Tibial nerve (tissue), 4 donors: ENCODE measurements at regions not wholly inside any gene's neighbourhood (a gene's known extent, or its start where the extent isn't known, plus 50 kb on each side); places are given as distances from the start of the nearest gene placed in this dataset.

Source experiments
- DNase-seq, 2 donors: peaks; one replicate each; pipeline ENCODE4 v3.0.0-alpha.2; 2019; ENCODE audit warnings: low spot score in 2 of 2
- H3K27ac ChIP-seq, 4 donors: fragments of 200-600 bp; sonication (generic) in 3 of 4; one replicate each; pipeline ENCODE4 v1.5.1; 2017 to 2019; ENCODE audit warnings: mild to moderate bottlenecking in 1 of 4
- H3K27me3 ChIP-seq, 2 donors: fragments of 200-600 bp; sonication (generic) in 1 of 2; one replicate each; pipeline versions ENCODE4 v1.5.1 to v1.6.0; 2017 to 2019
- H3K36me3 ChIP-seq, 3 donors: fragments of 200-600 bp; sonication (generic); one replicate each; pipeline ENCODE4 v1.5.1; 2018 to 2019
- H3K4me1 ChIP-seq, 4 donors: fragments of 200-600 bp; sonication (generic) in 3 of 4; one replicate each; pipeline ENCODE4 v1.5.1; 2017 to 2019
- H3K4me3 ChIP-seq, 4 donors: fragments of 200-600 bp; sonication (generic) in 3 of 4; one replicate each; pipeline ENCODE4 v1.5.1; 2017 to 2019; ENCODE audit warnings: mild to moderate bottlenecking in 1 of 4, moderate library complexity in 1 of 4
- H3K9me3 ChIP-seq, 4 donors: fragments of 200-600 bp; sonication (generic) in 3 of 4; one replicate each; pipeline ENCODE4 v1.5.1; 2017 to 2019
- EP300 ChIP-seq, 2 donors: sonication (generic); formaldehyde crosslinking; IDR thresholded peaks; one replicate each; pipeline ENCODE4 v1.6.1; 2017; ENCODE audit warnings: antibody characterized with exemption in 2 of 2, mild to moderate bottlenecking in 1 of 2
- POLR2A ChIP-seq, 2 donors: fragments of 450-650 bp; IDR thresholded peaks; one replicate each; pipeline ENCODE4 v1.6.1; 2017; ENCODE audit warnings: antibody characterized with exemption in 2 of 2, mild to moderate bottlenecking in 2 of 2, moderate library complexity in 2 of 2
- WGBS, 2 donors: methylation state at CpG; one replicate each; pipeline ENCODE4 v1.1.5; 2018; 5-methylcytosine and 5-hydroxymethylcytosine counted together
- TF ChIP-seq, protein P1 (sequence below), 5 experiments: fragments of 200-600 bp in 3 of 5; fragments of 450-650 bp in 2 of 5; sonication (generic) in 3 of 5; IDR thresholded peaks; one replicate each; pipeline ENCODE4 v1.5.1; 2016 to 2019; ENCODE audit warnings: antibody characterized with exemption in 5 of 5, mild to moderate bottlenecking in 3 of 5, moderate library complexity in 2 of 5

DNA sequence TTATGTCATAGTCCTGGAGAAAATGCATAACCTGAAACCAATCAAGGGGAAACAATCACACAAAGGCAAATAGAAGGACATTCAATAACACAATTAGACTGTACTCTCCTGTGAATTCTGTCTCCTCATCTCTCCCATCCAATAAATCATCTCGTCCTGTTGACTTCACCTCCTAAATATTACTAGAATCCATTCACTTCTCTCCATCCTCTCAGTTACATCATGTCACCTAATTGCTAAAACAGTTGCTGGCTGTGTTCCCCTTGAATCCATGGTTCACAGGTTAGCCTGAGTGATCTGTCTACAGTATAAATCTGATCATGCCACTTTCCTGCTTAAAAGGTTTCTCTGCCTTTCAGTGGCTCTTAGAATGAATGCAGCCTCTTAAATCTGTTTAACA lies 220.2 kb downstream of the TGFB2 start:
- no peaks in the 10 kb centered on the region for H3K4me1 ChIP-seq
- 85 to 86% methylated on average over 1 of the region's 1 CpG for WGBS, 2 donors
- H3K27me3 ChIP-seq: no peaks in the 10 kb centered on the region
- no peak overlapping the region for H3K27ac ChIP-seq
- no peaks in the 10 kb centered on the region for H3K9me3 ChIP-seq
- no peaks in the 10 kb centered on the region for H3K36me3 ChIP-seq
- no peak overlapping the region for H3K4me3 ChIP-seq
- DNase-seq: no peak
- TF ChIP-seq, protein P1, sequence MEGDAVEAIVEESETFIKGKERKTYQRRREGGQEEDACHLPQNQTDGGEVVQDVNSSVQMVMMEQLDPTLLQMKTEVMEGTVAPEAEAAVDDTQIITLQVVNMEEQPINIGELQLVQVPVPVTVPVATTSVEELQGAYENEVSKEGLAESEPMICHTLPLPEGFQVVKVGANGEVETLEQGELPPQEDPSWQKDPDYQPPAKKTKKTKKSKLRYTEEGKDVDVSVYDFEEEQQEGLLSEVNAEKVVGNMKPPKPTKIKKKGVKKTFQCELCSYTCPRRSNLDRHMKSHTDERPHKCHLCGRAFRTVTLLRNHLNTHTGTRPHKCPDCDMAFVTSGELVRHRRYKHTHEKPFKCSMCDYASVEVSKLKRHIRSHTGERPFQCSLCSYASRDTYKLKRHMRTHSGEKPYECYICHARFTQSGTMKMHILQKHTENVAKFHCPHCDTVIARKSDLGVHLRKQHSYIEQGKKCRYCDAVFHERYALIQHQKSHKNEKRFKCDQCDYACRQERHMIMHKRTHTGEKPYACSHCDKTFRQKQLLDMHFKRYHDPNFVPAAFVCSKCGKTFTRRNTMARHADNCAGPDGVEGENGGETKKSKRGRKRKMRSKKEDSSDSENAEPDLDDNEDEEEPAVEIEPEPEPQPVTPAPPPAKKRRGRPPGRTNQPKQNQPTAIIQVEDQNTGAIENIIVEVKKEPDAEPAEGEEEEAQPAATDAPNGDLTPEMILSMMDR (IDR thresholded peaks at IDR 0.05): no peak
- TF ChIP-seq EP300 (IDR thresholded peaks at IDR 0.05) (no peak), POLR2A (IDR thresholded peaks at IDR 0.05) (no peak)

DNA sequence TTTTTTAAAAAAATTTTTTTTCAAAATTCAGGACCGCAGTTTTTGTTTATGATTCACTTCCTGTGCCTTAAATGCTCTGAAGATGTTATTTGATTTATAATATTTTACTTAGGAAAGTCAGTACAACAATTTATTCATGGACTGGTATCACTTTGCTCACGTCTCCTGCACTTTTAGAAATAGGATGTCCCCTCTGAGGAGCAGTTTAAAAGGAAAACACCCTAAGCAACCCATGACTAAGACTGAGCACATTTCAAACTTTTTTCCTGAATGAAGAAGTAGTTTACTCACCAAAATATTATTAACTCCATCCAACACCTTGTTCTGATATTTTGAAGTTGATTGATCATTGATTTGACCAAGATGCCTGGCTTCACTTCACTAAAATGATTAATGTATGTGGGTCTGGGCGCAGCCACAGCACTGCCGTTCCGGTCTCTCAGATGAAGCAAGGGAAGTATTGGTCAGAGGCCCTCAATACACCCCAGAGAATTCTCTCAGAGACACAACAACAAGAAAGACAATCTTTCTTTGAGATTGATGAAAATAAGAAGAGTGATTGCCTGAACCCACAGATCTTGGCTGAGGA lies 223.9 kb downstream of the TGFB2 start:
- TF ChIP-seq EP300 (IDR thresholded peaks at IDR 0.05) (no peak), POLR2A (IDR thresholded peaks at IDR 0.05) (no peak)
- TF ChIP-seq, protein P1 (IDR thresholded peaks at IDR 0.05): no peak
- H3K27me3 ChIP-seq: no peaks in the 10 kb centered on the region
- 70 to 79% methylated on average over 5 of the region's 5 CpGs for WGBS, 2 donors
- H3K27ac ChIP-seq: peak overlapping the region in 1 of 4 donors; percentile 27
- H3K9me3 ChIP-seq: no peaks in the 10 kb centered on the region
- DNase-seq: no peak
- H3K4me1 ChIP-seq: peaks cover 0 to 11% (median 0%) of the 10 kb centered on the region in 4 donors
- no peaks in the 10 kb centered on the region for H3K36me3 ChIP-seq
- H3K4me3 ChIP-seq: no peak overlapping the region

DNA sequence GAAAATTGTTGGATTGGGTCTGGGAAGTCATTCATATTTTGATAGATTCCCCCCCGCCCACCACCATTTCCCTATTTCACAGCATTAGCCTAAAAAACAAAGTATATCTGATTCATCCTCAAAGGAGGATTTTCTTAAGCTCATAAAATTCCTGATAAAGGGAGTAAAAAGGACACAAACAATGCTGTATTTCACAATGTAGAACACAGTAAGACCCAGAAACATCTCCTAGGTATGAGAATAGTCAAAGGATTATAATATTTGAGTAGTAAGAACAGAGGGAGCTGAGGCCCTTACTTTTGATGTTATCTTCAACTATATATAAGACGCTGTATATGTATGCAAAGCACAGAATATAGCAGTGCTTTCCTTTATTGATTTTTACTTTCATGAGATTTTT lies 225.3 kb downstream of the TGFB2 start:
- H3K4me3 ChIP-seq: no peak overlapping the region
- H3K27ac ChIP-seq: no peak overlapping the region
- DNase-seq: no peak
- H3K36me3 ChIP-seq: no peaks in the 10 kb centered on the region
- WGBS, 2 donors: 92 to 97% methylated on average over 2 of the region's 2 CpGs
- H3K4me1 ChIP-seq: peaks cover 0 to 11% (median 0%) of the 10 kb centered on the region in 4 donors
- H3K27me3 ChIP-seq: no peaks in the 10 kb centered on the region
- TF ChIP-seq EP300 (IDR thresholded peaks at IDR 0.05) (no peak), POLR2A (IDR thresholded peaks at IDR 0.05) (no peak)
- TF ChIP-seq, protein P1 (IDR thresholded peaks at IDR 0.05): no peak
- H3K9me3 ChIP-seq: no peaks in the 10 kb centered on the region

DNA sequence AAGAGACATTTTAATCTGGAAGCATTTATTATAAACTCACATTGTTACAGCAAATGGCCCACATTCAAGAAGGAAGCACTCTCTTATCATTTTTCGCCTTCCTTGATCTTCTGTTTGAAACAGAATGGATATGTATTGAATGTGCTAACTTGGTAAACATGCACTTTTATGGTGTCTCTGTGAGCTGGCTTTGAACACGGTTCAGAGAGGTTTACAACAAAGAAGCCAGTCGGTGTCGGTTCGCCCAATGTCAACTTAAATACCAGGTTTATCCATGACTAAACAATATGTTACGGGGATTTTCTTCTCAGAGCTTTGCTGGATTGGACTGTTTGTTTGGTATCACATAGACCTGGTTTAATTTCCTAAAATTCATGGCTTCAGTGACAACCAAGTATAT lies 226.4 kb downstream of the TGFB2 start:
- H3K36me3 ChIP-seq: no peaks in the 10 kb centered on the region
- H3K4me3 ChIP-seq: no peak overlapping the region
- no peak overlapping the region for H3K27ac ChIP-seq
- H3K27me3 ChIP-seq: no peaks in the 10 kb centered on the region
- TF ChIP-seq EP300 (IDR thresholded peaks at IDR 0.05) (no peak), POLR2A (IDR thresholded peaks at IDR 0.05) (no peak)
- TF ChIP-seq, protein P1 (IDR thresholded peaks at IDR 0.05): no peak
- no peak for DNase-seq
- 84 to 85% methylated on average over 6 of the region's 6 CpGs for WGBS, 2 donors
- peaks cover 0 to 11% (median 0%) of the 10 kb centered on the region in 4 donors for H3K4me1 ChIP-seq
- H3K9me3 ChIP-seq: no peaks in the 10 kb centered on the region

DNA sequence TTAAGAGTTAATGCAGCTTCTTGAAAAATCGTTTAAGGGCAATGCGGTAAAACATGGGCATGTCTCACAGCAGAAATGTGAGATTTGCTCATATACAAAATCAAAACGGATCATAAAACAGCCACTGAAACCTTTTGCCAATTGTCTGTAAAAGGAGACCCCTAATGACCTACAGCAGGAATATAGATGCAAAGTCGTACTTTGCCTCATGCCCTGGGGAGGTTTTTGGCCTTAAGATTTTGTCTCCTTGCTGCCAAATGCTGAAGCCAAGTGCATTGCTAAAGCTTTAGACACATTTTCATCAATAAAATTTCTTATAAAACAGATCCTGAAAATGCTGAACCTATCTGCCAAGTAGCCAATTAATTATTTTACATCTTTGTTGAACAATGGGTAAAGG lies 226.9 kb downstream of the TGFB2 start:
- Histone ChIP-seq H3K27me3 (no peaks in the 10 kb centered on the region), H3K27ac (no peak overlapping the region), H3K4me1 (peaks cover 0 to 11% (median 0%) of the 10 kb centered on the region in 4 donors), H3K36me3 (no peaks in the 10 kb centered on the region), H3K4me3 (no peak overlapping the region), H3K9me3 (no peaks in the 10 kb centered on the region)
- WGBS, 2 donors: 61 to 72% methylated on average over 4 of the region's 4 CpGs
- DNase-seq: no peak
- TF ChIP-seq POLR2A (IDR thresholded peaks at IDR 0.05) (no peak), EP300 (IDR thresholded peaks at IDR 0.05) (no peak)
- TF ChIP-seq, protein P1 (IDR thresholded peaks at IDR 0.05): no peak
